ENCODE measurements at regions not wholly inside any gene's neighbourhood (a gene's known extent, or its start where the extent isn't known, plus 50 kb on each side); places are given as distances from the start of the nearest gene placed in this dataset.

DNA sequence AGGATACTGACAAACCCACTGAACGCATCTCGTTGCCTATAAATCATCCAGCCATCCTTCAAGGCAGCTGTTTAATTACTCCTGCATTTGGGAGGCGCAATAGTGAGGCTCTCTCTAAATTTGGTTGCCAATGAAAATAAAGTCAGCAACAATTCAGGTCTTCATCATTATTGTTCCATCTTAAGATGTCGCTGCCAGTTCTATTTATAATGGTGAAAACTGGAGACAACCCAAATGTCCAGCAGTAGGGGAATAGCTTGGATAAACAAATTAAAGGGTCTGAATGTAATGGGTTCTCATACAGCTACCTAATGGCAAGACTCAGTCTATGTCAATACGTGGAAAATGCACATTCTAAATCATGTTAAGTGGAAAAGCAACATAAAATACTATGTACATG is 120.1 kb upstream of the PLXNA4 start:
- Histone ChIP-seq H3K27me3 (ENCODE audit: insufficient read depth) (no peaks in the 10 kb centered on the region), H4K20me1 (replicated peaks; ENCODE audit: insufficient read depth) (no peaks in the 10 kb centered on the region), H3K36me3 (ENCODE audit: insufficient read depth) (no peaks in the 10 kb centered on the region), H3K4me3 (no peak overlapping the region), H3K4me2 (no peak overlapping the region), H3K79me2 (replicated peaks; ENCODE audit: insufficient read depth) (no peaks in the 10 kb centered on the region), H2AFZ (no peak overlapping the region), H3K9me2 (ENCODE audit: insufficient read depth) (no peaks in the 10 kb centered on the region), H3K27ac (ENCODE audit: low read depth) (no peak overlapping the region), H3F3A (replicated peaks; ENCODE audit: low read depth) (no peaks in the 10 kb centered on the region), H3K4me1 (ENCODE audit: insufficient read depth) (no peaks in the 10 kb centered on the region)
- H3K4me3 Mint-ChIP-seq = no peak overlapping the region
- ATAC-seq (no peak), DNase-seq (ENCODE audit: low spot score) (no peak)
- no peaks in the 10 kb centered on the region for H3K9me3 Mint-ChIP-seq
- peaks cover 11% of the 10 kb centered on the region for H3K4me1 Mint-ChIP-seq
- TF ChIP-seq, protein P1, sequence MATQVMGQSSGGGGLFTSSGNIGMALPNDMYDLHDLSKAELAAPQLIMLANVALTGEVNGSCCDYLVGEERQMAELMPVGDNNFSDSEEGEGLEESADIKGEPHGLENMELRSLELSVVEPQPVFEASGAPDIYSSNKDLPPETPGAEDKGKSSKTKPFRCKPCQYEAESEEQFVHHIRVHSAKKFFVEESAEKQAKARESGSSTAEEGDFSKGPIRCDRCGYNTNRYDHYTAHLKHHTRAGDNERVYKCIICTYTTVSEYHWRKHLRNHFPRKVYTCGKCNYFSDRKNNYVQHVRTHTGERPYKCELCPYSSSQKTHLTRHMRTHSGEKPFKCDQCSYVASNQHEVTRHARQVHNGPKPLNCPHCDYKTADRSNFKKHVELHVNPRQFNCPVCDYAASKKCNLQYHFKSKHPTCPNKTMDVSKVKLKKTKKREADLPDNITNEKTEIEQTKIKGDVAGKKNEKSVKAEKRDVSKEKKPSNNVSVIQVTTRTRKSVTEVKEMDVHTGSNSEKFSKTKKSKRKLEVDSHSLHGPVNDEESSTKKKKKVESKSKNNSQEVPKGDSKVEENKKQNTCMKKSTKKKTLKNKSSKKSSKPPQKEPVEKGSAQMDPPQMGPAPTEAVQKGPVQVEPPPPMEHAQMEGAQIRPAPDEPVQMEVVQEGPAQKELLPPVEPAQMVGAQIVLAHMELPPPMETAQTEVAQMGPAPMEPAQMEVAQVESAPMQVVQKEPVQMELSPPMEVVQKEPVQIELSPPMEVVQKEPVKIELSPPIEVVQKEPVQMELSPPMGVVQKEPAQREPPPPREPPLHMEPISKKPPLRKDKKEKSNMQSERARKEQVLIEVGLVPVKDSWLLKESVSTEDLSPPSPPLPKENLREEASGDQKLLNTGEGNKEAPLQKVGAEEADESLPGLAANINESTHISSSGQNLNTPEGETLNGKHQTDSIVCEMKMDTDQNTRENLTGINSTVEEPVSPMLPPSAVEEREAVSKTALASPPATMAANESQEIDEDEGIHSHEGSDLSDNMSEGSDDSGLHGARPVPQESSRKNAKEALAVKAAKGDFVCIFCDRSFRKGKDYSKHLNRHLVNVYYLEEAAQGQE (IDR thresholded peaks at IDR 0.05; ENCODE audit: unreplicated experiment) = no peak
- TF ChIP-seq POLR2AphosphoS5 (IDR thresholded peaks at IDR 0.05; ENCODE audit: low read depth) = no peak
- no peak for TF ChIP-seq NANOG (IDR thresholded peaks at IDR 0.05; ENCODE audit: borderline replicate concordance)
- no peak for TF ChIP-seq ZNF114 (CRISPR knock-in tag; IDR thresholded peaks at IDR 0.05)
- TF ChIP-seq JUNB (IDR thresholded peaks at IDR 0.05; ENCODE audit: unreplicated experiment) = no peak
- TF ChIP-seq EZH2phosphoT487 (IDR thresholded peaks at IDR 0.05; ENCODE audit: unreplicated experiment) = no peak
- TF ChIP-seq CREB1 (CRISPR knock-in tag; IDR thresholded peaks at IDR 0.05; ENCODE audit: low read depth) = no peak
- no peak for TF ChIP-seq STAT1 (IDR thresholded peaks at IDR 0.05; ENCODE audit: unreplicated experiment)
- TF ChIP-seq, protein P2, sequence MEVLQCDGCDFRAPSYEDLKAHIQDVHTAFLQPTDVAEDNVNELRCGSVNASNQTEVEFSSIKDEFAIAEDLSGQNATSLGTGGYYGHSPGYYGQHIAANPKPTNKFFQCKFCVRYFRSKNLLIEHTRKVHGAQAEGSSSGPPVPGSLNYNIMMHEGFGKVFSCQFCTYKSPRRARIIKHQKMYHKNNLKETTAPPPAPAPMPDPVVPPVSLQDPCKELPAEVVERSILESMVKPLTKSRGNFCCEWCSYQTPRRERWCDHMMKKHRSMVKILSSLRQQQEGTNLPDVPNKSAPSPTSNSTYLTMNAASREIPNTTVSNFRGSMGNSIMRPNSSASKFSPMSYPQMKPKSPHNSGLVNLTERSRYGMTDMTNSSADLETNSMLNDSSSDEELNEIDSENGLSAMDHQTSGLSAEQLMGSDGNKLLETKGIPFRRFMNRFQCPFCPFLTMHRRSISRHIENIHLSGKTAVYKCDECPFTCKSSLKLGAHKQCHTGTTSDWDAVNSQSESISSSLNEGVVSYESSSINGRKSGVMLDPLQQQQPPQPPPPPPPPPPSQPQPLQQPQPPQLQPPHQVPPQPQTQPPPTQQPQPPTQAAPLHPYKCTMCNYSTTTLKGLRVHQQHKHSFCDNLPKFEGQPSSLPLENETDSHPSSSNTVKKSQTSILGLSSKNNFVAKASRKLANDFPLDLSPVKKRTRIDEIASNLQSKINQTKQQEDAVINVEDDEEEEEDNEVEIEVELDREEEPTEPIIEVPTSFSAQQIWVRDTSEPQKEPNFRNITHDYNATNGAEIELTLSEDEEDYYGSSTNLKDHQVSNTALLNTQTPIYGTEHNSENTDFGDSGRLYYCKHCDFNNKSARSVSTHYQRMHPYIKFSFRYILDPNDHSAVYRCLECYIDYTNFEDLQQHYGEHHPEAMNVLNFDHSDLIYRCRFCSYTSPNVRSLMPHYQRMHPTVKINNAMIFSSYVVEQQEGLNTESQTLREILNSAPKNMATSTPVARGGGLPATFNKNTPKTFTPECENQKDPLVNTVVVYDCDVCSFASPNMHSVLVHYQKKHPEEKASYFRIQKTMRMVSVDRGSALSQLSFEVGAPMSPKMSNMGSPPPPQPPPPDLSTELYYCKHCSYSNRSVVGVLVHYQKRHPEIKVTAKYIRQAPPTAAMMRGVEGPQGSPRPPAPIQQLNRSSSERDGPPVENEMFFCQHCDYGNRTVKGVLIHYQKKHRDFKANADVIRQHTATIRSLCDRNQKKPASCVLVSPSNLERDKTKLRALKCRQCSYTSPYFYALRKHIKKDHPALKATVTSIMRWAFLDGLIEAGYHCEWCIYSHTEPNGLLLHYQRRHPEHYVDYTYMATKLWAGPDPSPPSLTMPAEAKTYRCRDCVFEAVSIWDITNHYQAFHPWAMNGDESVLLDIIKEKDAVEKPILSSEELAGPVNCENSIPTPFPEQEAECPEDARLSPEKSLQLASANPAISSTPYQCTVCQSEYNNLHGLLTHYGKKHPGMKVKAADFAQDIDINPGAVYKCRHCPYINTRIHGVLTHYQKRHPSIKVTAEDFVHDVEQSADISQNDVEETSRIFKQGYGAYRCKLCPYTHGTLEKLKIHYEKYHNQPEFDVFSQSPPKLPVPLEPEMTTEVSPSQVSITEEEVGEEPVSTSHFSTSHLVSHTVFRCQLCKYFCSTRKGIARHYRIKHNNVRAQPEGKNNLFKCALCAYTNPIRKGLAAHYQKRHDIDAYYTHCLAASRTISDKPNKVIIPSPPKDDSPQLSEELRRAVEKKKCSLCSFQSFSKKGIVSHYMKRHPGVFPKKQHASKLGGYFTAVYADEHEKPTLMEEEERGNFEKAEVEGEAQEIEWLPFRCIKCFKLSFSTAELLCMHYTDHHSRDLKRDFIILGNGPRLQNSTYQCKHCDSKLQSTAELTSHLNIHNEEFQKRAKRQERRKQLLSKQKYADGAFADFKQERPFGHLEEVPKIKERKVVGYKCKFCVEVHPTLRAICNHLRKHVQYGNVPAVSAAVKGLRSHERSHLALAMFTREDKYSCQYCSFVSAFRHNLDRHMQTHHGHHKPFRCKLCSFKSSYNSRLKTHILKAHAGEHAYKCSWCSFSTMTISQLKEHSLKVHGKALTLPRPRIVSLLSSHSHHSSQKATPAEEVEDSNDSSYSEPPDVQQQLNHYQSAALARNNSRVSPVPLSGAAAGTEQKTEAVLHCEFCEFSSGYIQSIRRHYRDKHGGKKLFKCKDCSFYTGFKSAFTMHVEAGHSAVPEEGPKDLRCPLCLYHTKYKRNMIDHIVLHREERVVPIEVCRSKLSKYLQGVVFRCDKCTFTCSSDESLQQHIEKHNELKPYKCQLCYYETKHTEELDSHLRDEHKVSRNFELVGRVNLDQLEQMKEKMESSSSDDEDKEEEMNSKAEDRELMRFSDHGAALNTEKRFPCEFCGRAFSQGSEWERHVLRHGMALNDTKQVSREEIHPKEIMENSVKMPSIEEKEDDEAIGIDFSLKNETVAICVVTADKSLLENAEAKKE (CRISPR knock-in tag; IDR thresholded peaks at IDR 0.05) = no peak
- TF ChIP-seq, protein P3, sequence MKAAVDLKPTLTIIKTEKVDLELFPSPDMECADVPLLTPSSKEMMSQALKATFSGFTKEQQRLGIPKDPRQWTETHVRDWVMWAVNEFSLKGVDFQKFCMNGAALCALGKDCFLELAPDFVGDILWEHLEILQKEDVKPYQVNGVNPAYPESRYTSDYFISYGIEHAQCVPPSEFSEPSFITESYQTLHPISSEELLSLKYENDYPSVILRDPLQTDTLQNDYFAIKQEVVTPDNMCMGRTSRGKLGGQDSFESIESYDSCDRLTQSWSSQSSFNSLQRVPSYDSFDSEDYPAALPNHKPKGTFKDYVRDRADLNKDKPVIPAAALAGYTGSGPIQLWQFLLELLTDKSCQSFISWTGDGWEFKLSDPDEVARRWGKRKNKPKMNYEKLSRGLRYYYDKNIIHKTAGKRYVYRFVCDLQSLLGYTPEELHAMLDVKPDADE (IDR thresholded peaks at IDR 0.05) = no peak
- TF ChIP-seq, protein P4, sequence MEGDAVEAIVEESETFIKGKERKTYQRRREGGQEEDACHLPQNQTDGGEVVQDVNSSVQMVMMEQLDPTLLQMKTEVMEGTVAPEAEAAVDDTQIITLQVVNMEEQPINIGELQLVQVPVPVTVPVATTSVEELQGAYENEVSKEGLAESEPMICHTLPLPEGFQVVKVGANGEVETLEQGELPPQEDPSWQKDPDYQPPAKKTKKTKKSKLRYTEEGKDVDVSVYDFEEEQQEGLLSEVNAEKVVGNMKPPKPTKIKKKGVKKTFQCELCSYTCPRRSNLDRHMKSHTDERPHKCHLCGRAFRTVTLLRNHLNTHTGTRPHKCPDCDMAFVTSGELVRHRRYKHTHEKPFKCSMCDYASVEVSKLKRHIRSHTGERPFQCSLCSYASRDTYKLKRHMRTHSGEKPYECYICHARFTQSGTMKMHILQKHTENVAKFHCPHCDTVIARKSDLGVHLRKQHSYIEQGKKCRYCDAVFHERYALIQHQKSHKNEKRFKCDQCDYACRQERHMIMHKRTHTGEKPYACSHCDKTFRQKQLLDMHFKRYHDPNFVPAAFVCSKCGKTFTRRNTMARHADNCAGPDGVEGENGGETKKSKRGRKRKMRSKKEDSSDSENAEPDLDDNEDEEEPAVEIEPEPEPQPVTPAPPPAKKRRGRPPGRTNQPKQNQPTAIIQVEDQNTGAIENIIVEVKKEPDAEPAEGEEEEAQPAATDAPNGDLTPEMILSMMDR (conservative IDR thresholded peaks at IDR 0.05; ENCODE audit: low read depth in 2 of 2) = no peak
- TF ChIP-seq ZNF331 (CRISPR knock-in tag; IDR thresholded peaks at IDR 0.05; ENCODE audit: low read depth) = no peak
- no peak for TF ChIP-seq EZH2 (IDR thresholded peaks at IDR 0.05; ENCODE audit: low read depth, unreplicated experiment)
- H3K27ac Mint-ChIP-seq = no peak overlapping the region
- no peaks in the 10 kb centered on the region for H3K36me3 Mint-ChIP-seq (ENCODE audit: low read depth)
- peaks cover 4% of the 10 kb centered on the region for H3K27me3 Mint-ChIP-seq (ENCODE audit: insufficient read depth, low read depth, poor library complexity)

All from GM23338 (cell line).